ENCODE measurements at regions not wholly inside any gene's neighbourhood (a gene's known extent, or its start where the extent isn't known, plus 50 kb on each side); places are given as distances from the start of the nearest gene placed in this dataset.

DNA sequence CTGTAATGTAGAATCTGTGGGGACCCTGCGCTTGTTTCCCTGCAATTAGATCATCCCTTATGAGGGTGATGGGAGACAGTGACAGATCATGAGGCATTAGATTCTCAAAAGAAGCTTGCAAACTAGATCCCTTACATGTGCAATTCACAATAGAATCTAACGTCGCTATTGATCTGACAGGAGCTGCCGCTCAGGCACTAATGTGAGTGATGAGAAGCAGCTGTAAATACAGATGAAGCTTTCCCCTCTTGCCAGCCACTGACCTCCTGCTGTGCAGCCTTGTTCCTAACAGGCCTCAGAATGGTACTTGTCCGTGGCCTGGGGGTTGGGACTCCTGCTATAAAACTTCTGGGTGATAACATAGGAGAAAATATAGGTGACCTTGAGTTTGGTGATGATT lies 1076.8 kb downstream of the PDHA2 start:
- no peak overlapping the region for H3K56ac ChIP-seq (ENCODE audit: extremely low read depth, insufficient read depth, low read length)
- no peak overlapping the region for H3K27ac ChIP-seq (ENCODE audit: insufficient read depth, low read length)
- H3K18ac ChIP-seq (ENCODE audit: low read depth, low read length), result no peak overlapping the region
- ATAC-seq (ENCODE audit: low read depth) (no peak), DNase-seq (no peak)
- no peaks in the 10 kb centered on the region; the same call in 1 of the 2 replicates for H3K9me3 ChIP-seq (ENCODE audit: control insufficient read depth, insufficient read depth, low read length)
- H2BK5ac ChIP-seq (ENCODE audit: low read depth, low read length, poor library complexity, severe bottlenecking), result no peak overlapping the region
- no peak overlapping the region for H3K4me3 ChIP-seq (ENCODE audit: insufficient read depth, low read depth, low read length)
- no TSS peak for BruUV-seq (replicated peaks)
- no peak overlapping the region for H4K8ac ChIP-seq (ENCODE audit: low read depth in 2 of 2, low read length in 2 of 2)
- no peaks in the 10 kb centered on the region for H3K4me1 ChIP-seq (ENCODE audit: control insufficient read depth, insufficient read depth, low read length)
- no peak overlapping the region for H2AK9ac ChIP-seq (replicated peaks; ENCODE audit: low read depth, low read length, poor library complexity)
- no peak overlapping the region for H2AK5ac ChIP-seq (ENCODE audit: low read depth, low read length)
- H4K5ac ChIP-seq (ENCODE audit: low read depth, low read length), result no peak overlapping the region
- no peak overlapping the region for H4K91ac ChIP-seq (ENCODE audit: insufficient read depth, low read depth, low read length)
- H3K79me1 ChIP-seq (ENCODE audit: low read depth in 1 of 2, low read length in 2 of 2), result no peaks in the 10 kb centered on the region
- dilution Hi-C loops (cut with HindIII; ENCODE audit: low sequenced_read_pairs, unreplicated experiment), result no loop called here
- H2BK120ac ChIP-seq (ENCODE audit: low read depth, low read length), result no peak overlapping the region
- H3K36me3 ChIP-seq (ENCODE audit: control insufficient read depth, insufficient read depth, low read length), result no peaks in the 10 kb centered on the region
- no peak overlapping the region for H2BK20ac ChIP-seq (ENCODE audit: low read depth, low read length)
- no peaks in the 10 kb centered on the region for H4K20me1 ChIP-seq (ENCODE audit: insufficient read depth, low read length)
- no peaks in the 10 kb centered on the region for H3K27me3 ChIP-seq (ENCODE audit: control insufficient read depth, insufficient read depth, low read length)
- no peak overlapping the region for H3K14ac ChIP-seq (replicated peaks; ENCODE audit: low read depth, low read length)
- no peaks in the 10 kb centered on the region for H3K9me1 ChIP-seq (ENCODE audit: insufficient read depth, low read length)
- TF ChIP-seq MXI1 (IDR thresholded peaks at IDR 0.05; ENCODE audit: borderline replicate concordance, low read depth, low read length) (no peak), FOS (IDR thresholded peaks at IDR 0.05; ENCODE audit: low read depth, low read length) (no peak), MAFK (IDR thresholded peaks at IDR 0.05; ENCODE audit: low read depth, low read length) (no peak), BHLHE40 (IDR thresholded peaks at IDR 0.05; ENCODE audit: low read depth, low read length) (no peak), ELK1 (IDR thresholded peaks at IDR 0.05; ENCODE audit: borderline replicate concordance, low read depth, low read length) (no peak), RFX5 (IDR thresholded peaks at IDR 0.05; ENCODE audit: low read depth, low read length) (no peak), SMC3 (IDR thresholded peaks at IDR 0.05; ENCODE audit: low read depth, low read length) (no peak), RAD21 (IDR thresholded peaks at IDR 0.05; ENCODE audit: low read length) (no peak), RCOR1 (IDR thresholded peaks at IDR 0.05; ENCODE audit: insufficient replicate concordance, low read length) (no peak), CHD1 (IDR thresholded peaks at IDR 0.05; ENCODE audit: low read depth, low read length) (no peak), POLR2A (IDR thresholded peaks at IDR 0.05; ENCODE audit: low read depth, low read length) (no peak)
- TF ChIP-seq, protein P1, sequence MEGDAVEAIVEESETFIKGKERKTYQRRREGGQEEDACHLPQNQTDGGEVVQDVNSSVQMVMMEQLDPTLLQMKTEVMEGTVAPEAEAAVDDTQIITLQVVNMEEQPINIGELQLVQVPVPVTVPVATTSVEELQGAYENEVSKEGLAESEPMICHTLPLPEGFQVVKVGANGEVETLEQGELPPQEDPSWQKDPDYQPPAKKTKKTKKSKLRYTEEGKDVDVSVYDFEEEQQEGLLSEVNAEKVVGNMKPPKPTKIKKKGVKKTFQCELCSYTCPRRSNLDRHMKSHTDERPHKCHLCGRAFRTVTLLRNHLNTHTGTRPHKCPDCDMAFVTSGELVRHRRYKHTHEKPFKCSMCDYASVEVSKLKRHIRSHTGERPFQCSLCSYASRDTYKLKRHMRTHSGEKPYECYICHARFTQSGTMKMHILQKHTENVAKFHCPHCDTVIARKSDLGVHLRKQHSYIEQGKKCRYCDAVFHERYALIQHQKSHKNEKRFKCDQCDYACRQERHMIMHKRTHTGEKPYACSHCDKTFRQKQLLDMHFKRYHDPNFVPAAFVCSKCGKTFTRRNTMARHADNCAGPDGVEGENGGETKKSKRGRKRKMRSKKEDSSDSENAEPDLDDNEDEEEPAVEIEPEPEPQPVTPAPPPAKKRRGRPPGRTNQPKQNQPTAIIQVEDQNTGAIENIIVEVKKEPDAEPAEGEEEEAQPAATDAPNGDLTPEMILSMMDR (conservative IDR thresholded peaks at IDR 0.05; ENCODE audit: low read depth, low read length), result no peak
- TF ChIP-seq, protein P2, sequence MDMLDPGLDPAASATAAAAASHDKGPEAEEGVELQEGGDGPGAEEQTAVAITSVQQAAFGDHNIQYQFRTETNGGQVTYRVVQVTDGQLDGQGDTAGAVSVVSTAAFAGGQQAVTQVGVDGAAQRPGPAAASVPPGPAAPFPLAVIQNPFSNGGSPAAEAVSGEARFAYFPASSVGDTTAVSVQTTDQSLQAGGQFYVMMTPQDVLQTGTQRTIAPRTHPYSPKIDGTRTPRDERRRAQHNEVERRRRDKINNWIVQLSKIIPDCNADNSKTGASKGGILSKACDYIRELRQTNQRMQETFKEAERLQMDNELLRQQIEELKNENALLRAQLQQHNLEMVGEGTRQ (IDR thresholded peaks at IDR 0.05; ENCODE audit: low read depth, low read length), result no peak
- H3K4me2 ChIP-seq (ENCODE audit: low read depth, low read length), result no peak overlapping the region
- POLR2A ChIA-PET (ENCODE audit: unreplicated experiment), result no interaction called here
- no peak overlapping the region for H3K9ac ChIP-seq (ENCODE audit: low read depth, low read length)
- intact Hi-C loops (cut with micrococcal nuclease), result no loop called here
- H2BK15ac ChIP-seq (ENCODE audit: low read depth, low read length), result no peak overlapping the region
- WGBS, 2 experiments (ENCODE audit: extremely low coverage in 2 of 2, insufficient read length in 1 of 2), result no CpG with 5 or more reads among the region's 5 CpGs
- no peak overlapping the region for H3K4ac ChIP-seq (ENCODE audit: low read depth, low read length)
- H3K23ac ChIP-seq (ENCODE audit: low read depth, low read length), result no peak overlapping the region
- no peak overlapping the region for H2AFZ ChIP-seq (replicated peaks; ENCODE audit: low read length, poor library complexity)
- CTCF ChIA-PET, result no interaction called here
- in situ Hi-C loops (cut with MboI; ENCODE audit: low sequenced_read_pairs), result no loop called here
